BLaER1 (cell line): ENCODE measurements at regions not wholly inside any gene's neighbourhood (a gene's known extent, or its start where the extent isn't known, plus 50 kb on each side); places are given as distances from the start of the nearest gene placed in this dataset.

ENCODE experiments used
- H3K27ac ChIP-seq: shearing (Covaris generic); formaldehyde crosslinking; 2 replicates; pipeline ENCODE4 v1.8.1; 2022
- H3K27me3 ChIP-seq: shearing (Covaris generic); formaldehyde crosslinking; 2 replicates; pipeline ENCODE4 v1.8.1; 2022
- H3K36me3 ChIP-seq: shearing (Covaris generic); formaldehyde crosslinking; 2 replicates; pipeline ENCODE4 v1.8.1; 2022
- H3K4me1 ChIP-seq: shearing (Covaris generic); formaldehyde crosslinking; 2 replicates; pipeline ENCODE4 v1.8.1; 2022
- H3K4me2 ChIP-seq: shearing (Covaris generic); formaldehyde crosslinking; 2 replicates; pipeline ENCODE4 v1.8.1; 2022
- H3K4me3 ChIP-seq: shearing (Covaris generic); formaldehyde crosslinking; 2 replicates; pipeline ENCODE4 v1.8.1; 2022
- H3K9ac ChIP-seq: shearing (Covaris generic); formaldehyde crosslinking; 2 replicates; pipeline ENCODE4 v1.8.1; 2022
- H3K9me3 ChIP-seq: shearing (Covaris generic); formaldehyde crosslinking; 2 replicates; pipeline ENCODE4 v1.8.1; 2022
- H4K20me1 ChIP-seq: shearing (Covaris generic); formaldehyde crosslinking; 2 replicates; pipeline ENCODE4 v1.8.1; 2022
- Cebpa-rat ChIP-seq: shearing (Covaris generic); IDR thresholded peaks from 2 replicates; pipeline ENCODE4 v1.8.1; 2022

DNA sequence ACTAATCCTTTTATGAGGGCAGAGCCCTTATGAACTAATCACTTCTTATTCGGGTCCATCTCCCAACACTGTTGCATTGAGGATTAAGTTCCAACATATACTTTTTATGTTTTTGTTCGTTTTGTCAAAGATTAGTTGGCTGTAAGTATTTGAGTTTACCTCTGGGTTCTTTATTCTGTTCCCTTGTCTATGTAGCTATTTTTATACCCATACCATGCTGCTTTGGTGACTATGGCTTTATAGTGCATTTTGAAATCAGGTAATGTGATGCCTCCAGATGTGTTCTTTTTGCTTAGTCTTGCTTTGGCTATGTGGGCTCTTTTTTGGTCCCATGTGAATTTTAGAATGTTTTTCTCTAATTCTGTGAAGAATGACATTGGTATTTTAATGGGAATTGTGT, 166.4 kb upstream of the KCNMB2 start:
- Histone ChIP-seq H3K9ac (no peak overlapping the region), H3K36me3 (no peaks in the 10 kb centered on the region), H3K9me3 (0 out of 2 replicates have a peak, but pooled peaks cover 5% of the 10 kb centered on the region), H4K20me1 (no peaks in the 10 kb centered on the region), H3K4me3 (no peak overlapping the region), H3K27me3 (no peaks in the 10 kb centered on the region), H3K27ac (no peak overlapping the region), H3K4me1 (no peaks in the 10 kb centered on the region), H3K4me2 (no peak overlapping the region)
- TF ChIP-seq Cebpa-rat: no peak

DNA sequence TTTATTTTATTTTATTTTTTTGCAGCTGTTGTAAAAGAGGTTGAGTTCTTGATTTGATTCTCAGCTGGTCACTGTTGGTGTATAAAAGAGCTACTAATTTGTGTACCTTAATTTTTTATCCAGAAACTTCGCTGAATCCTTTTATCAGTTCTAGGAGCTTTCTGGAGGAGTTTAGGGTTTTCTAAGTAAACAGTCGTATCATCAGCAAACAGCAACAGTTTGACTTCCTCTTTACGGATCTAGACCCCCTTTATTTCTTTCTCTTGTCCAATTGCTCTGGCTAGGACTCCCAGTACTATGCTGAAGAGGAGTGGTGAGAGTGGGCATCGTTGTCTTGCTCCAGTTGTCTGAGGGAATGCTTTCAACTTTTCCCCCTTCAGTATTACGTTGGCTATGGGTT, 165.8 kb upstream of the KCNMB2 start:
- Histone ChIP-seq H3K36me3 (no peaks in the 10 kb centered on the region), H3K9me3 (0 out of 2 replicates have a peak, but pooled peaks cover 1% of the 10 kb centered on the region), H3K4me2 (no peak overlapping the region), H4K20me1 (no peaks in the 10 kb centered on the region), H3K27me3 (no peaks in the 10 kb centered on the region), H3K4me1 (no peaks in the 10 kb centered on the region), H3K4me3 (no peak overlapping the region), H3K9ac (no peak overlapping the region), H3K27ac (no peak overlapping the region)
- TF ChIP-seq Cebpa-rat: no peak

DNA sequence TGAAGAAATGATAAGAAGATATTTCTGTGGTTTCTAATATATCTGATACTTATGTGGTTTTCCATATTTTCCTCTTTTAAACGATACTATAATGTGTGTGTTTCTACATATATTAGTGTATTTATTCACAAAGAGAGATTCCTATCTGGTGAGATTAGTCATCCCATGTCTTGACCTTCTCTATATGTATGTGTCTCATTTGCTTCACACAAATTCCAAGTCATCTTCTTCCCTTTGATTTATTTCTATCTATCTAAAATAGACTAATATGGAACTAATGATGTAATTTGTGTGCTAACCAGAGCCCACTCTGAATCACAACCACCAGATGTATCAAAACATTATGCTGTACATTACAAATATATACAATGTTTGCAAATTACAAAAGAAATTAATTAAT, 154.7 kb upstream of the KCNMB2 start:
- Histone ChIP-seq H3K27ac (no peak overlapping the region), H4K20me1 (no peaks in the 10 kb centered on the region), H3K36me3 (no peaks in the 10 kb centered on the region), H3K9me3 (no peaks in the 10 kb centered on the region), H3K4me2 (no peak overlapping the region), H3K4me3 (no peak overlapping the region), H3K4me1 (peaks cover 19% of the 10 kb centered on the region), H3K27me3 (no peaks in the 10 kb centered on the region), H3K9ac (no peak overlapping the region)
- TF ChIP-seq Cebpa-rat: no peak

DNA sequence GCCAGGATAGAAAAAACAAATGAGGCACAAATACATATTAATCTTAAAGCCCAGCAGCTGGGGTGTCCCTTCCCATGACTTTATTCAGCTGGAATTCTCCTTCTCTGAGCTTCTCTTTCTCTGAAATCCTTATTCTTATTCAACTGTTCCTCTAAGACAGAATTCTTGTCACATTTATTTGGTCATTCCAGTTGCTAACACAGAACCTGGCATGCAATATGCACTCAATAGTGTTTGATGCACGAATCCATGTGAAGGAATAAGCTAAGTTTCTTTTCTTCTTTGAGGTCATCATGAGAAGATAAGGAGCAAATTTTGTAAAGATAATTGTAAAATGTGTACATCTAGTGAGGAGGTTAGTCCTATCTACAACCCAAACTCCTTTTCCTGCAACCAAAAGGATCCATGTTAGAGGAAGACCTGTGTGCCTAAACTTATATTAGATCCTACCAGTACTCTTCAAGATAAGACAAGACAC, 154.2 kb upstream of the KCNMB2 start:
- Histone ChIP-seq H3K4me3 (no peak overlapping the region), H3K27ac (no peak overlapping the region), H3K36me3 (no peaks in the 10 kb centered on the region), H3K4me1 (peaks cover 15% of the 10 kb centered on the region), H3K27me3 (no peaks in the 10 kb centered on the region), H4K20me1 (no peaks in the 10 kb centered on the region), H3K9me3 (no peaks in the 10 kb centered on the region), H3K9ac (no peak overlapping the region), H3K4me2 (no peak overlapping the region)
- no peak for TF ChIP-seq Cebpa-rat

DNA sequence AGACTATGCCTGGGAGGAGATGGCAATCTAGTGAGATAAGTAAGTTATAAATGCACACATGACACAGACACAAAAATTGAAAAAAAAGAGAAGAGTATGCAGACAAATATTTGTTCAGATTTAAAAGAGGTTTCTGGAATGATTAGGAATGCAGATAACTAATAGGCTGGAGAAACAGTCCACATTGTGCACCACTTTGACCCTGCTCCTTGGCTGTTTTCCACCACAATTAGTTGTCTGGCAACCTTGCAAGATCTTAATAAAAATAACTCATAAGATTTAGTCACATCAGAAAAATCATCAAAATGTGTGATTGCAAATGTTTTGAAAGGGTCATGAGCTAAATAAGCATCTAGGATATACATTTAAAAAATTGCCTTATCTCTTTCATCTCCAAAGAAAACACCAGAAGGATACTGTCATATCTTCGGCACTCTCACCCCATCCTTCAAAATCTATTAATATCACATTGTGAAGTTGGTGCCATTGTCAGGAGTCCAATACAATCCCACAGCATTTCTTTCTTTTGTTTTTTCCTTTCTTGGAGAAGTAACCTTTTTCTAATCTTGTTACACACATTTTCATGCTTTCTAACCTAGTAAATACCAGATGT, 153.7 kb upstream of the KCNMB2 start:
- Histone ChIP-seq H3K4me3 (no peak overlapping the region), H3K36me3 (no peaks in the 10 kb centered on the region), H3K4me2 (no peak overlapping the region), H4K20me1 (no peaks in the 10 kb centered on the region), H3K9ac (no peak overlapping the region), H3K27ac (no peak overlapping the region), H3K27me3 (no peaks in the 10 kb centered on the region), H3K4me1 (peaks cover 14% of the 10 kb centered on the region), H3K9me3 (no peaks in the 10 kb centered on the region)
- TF ChIP-seq Cebpa-rat: no peak

GRCh38 chr3:178384321-178385230, 151.7 kb upstream of the KCNMB2 start:
- Histone ChIP-seq H3K9ac (no peak overlapping the region), H3K9me3 (no peaks in the 10 kb centered on the region), H3K27ac (peak overlapping the region; percentile 19; the same call in 1 of the 2 replicates), H3K4me1 (peaks cover 14% of the 10 kb centered on the region), H3K4me3 (no peak overlapping the region), H3K27me3 (no peaks in the 10 kb centered on the region), H3K36me3 (no peaks in the 10 kb centered on the region), H3K4me2 (peak overlapping the region; percentile 43), H4K20me1 (no peaks in the 10 kb centered on the region)
- no peak for TF ChIP-seq Cebpa-rat

- no peak overlapping the region for H3K9ac ChIP-seq
- no peaks in the 10 kb centered on the region for H3K36me3 ChIP-seq
- peaks cover 14% of the 10 kb centered on the region for H3K4me1 ChIP-seq
- TF ChIP-seq Cebpa-rat: no peak
- no peaks in the 10 kb centered on the region for H4K20me1 ChIP-seq
- peak overlapping the region; percentile 43 for H3K4me2 ChIP-seq
- no peak overlapping the region; the same call in 1 of the 2 replicates for H3K27ac ChIP-seq
- H3K4me3 ChIP-seq: no peak overlapping the region
- H3K27me3 ChIP-seq: no peaks in the 10 kb centered on the region
- no peaks in the 10 kb centered on the region for H3K9me3 ChIP-seq
Observed at GRCh38 chr3:178385280-178385952, 150.8 kb upstream of the KCNMB2 start.

DNA sequence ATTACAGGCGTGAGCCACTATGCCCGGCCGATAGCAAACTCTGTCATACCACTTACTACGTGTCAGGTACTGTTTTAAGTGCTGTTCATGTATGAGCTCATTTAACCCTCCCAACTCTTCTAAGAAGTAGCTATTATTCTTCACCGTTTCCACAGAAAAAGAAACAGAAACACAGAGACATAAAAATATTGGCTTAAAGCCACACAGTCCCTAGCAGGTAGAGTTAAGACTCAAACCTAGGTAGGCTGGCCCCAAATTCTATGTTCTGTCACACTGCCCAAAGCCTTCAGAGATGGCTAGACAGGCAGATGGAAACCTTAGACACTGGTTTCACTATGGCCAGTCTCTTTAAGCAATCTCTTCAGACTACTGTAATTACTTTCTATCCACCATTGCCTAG, 149.8 kb upstream of the KCNMB2 start:
- no peak overlapping the region for H3K27ac ChIP-seq

DNA sequence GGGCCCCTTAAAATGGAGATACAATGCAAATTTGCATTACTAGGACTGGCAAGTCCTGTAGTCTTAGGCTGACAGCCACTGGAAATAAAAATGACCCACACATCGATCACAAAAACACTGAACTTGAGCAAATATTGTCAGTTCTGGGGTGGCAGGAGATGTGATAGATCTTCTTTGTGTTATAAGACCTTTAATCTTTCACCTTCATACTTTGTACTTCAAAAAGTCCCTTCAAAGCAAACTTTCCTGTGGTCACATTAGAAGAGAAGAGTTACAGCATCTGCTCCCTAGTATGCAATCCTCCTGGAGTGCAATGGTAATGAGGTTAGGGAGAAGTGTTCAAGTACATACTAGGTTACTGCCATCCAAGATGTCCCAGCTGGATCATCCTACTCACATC, 149.4 kb upstream of the KCNMB2 start:
- no peak overlapping the region for H3K4me2 ChIP-seq
- H3K27ac ChIP-seq: no peak overlapping the region
- no peaks in the 10 kb centered on the region for H4K20me1 ChIP-seq
- H3K27me3 ChIP-seq: no peaks in the 10 kb centered on the region
- H3K4me1 ChIP-seq: peaks cover 14% of the 10 kb centered on the region
- no peaks in the 10 kb centered on the region for H3K36me3 ChIP-seq
- no peaks in the 10 kb centered on the region for H3K9me3 ChIP-seq
- H3K4me3 ChIP-seq: no peak overlapping the region
- H3K9ac ChIP-seq: no peak overlapping the region
- no peak for TF ChIP-seq Cebpa-rat

More for the DNA sequence above, 149.8 kb upstream of the KCNMB2 start:
- H3K9ac ChIP-seq: no peak overlapping the region
- no peaks in the 10 kb centered on the region for H3K36me3 ChIP-seq
- no peak overlapping the region for H3K4me3 ChIP-seq
- TF ChIP-seq Cebpa-rat: no peak
- H4K20me1 ChIP-seq: no peaks in the 10 kb centered on the region
- peaks cover 14% of the 10 kb centered on the region for H3K4me1 ChIP-seq
- H3K4me2 ChIP-seq: no peak overlapping the region
- H3K9me3 ChIP-seq: no peaks in the 10 kb centered on the region
- H3K27me3 ChIP-seq: no peaks in the 10 kb centered on the region

DNA sequence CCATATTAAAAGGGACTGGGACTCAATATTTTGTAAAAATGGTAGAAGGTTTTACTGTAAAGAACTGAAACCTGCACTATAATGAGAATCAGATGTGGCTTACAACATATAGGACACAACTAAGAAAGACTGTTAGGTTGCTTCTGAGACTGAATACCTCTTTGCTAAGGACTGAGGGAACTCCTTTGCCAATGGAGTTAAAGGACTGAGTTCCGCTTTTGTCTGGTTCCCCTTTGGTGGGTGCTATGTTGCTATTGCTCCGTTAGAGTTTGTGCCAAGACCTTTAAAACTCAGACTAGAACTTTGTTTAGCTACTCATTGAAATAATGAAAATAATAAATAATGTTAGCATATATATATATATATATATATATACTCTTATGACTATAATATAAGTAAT, 147.8 kb upstream of the KCNMB2 start:
- TF ChIP-seq Cebpa-rat: no peak

More for the DNA sequence above, 147.8 kb upstream of the KCNMB2 start:
- H3K4me3 ChIP-seq: no peak overlapping the region
- no peak overlapping the region for H3K27ac ChIP-seq
- H3K4me2 ChIP-seq: no peak overlapping the region
- H4K20me1 ChIP-seq: no peaks in the 10 kb centered on the region
- H3K9ac ChIP-seq: no peak overlapping the region
- peaks cover 14% of the 10 kb centered on the region for H3K4me1 ChIP-seq
- no peaks in the 10 kb centered on the region for H3K36me3 ChIP-seq
- no peaks in the 10 kb centered on the region for H3K27me3 ChIP-seq
- H3K9me3 ChIP-seq: no peaks in the 10 kb centered on the region
